Lower lobe of right lung (tissue), 2 donors: ENCODE measurements at regions not wholly inside any gene's neighbourhood (a gene's known extent, or its start where the extent isn't known, plus 50 kb on each side); places are given as distances from the start of the nearest gene placed in this dataset.

Experiments
- ATAC-seq, 2 donors: fragments of 200-7000 bp; cut with Tn5 transposase; one replicate each; pipeline ENCODE4 v1.9.1; 2020 to 2022; ENCODE audit warnings: mild to moderate bottlenecking in 2 of 2, moderate library complexity in 2 of 2
- DNase-seq: peaks from one replicate; pipeline ENCODE4 v3.0.0-alpha.2; 2020
- H3K27ac ChIP-seq: fragments of 200-600 bp; one replicate; pipeline ENCODE4 v1.8.0; 2022
- H3K27me3 ChIP-seq: fragments of 200-600 bp; one replicate; pipeline ENCODE4 v1.8.0; 2022; ENCODE audit warnings: low read depth
- H3K36me3 ChIP-seq: fragments of 200-600 bp; one replicate; pipeline ENCODE4 v1.8.0; 2022; ENCODE audit warnings: mild to moderate bottlenecking
- H3K4me1 ChIP-seq: fragments of 200-600 bp; one replicate; pipeline ENCODE4 v1.8.0; 2022
- H3K4me3 ChIP-seq: fragments of 200-600 bp; one replicate; pipeline ENCODE4 v1.8.0; 2022; ENCODE audit warnings: mild to moderate bottlenecking
- H3K9me3 ChIP-seq: fragments of 200-600 bp; one replicate; pipeline ENCODE4 v1.8.0; 2022
- CTCF ChIP-seq: fragments of 200-600 bp; IDR thresholded peaks from one replicate; pipeline ENCODE4 v1.8.0; 2022; ENCODE audit warnings: antibody characterized with exemption, mild to moderate bottlenecking
- intact Hi-C: fragments of 100-400 bp; cut with DNase I; formaldehyde crosslinking; loops from one replicate; pipeline ENCODE4 v1.11.0; 2022
- donor health status: DM: no; HTN: yes; CAD: no; lungs with severe emphysema.

GRCh38 chr3:13143381-13144004 is 70.3 kb upstream of the IQSEC1 start:
- no peaks in the 10 kb centered on the region for H3K36me3 ChIP-seq
- intact Hi-C loops: no loop called here
- ATAC-seq: no peak
- H3K27ac ChIP-seq: no peak overlapping the region
- H3K4me1 ChIP-seq: no peaks in the 10 kb centered on the region
- H3K4me3 ChIP-seq: no peak overlapping the region
- no peak for TF ChIP-seq CTCF
- H3K27me3 ChIP-seq: peaks cover 3% of the 10 kb centered on the region
- peak; percentile 11 for DNase-seq
- H3K9me3 ChIP-seq: no peaks in the 10 kb centered on the region

GRCh38 chr3:13142552-13143380 is 69.5 kb upstream of the IQSEC1 start:
- Histone ChIP-seq H3K9me3 (no peaks in the 10 kb centered on the region), H3K27me3 (peaks cover 3% of the 10 kb centered on the region), H3K27ac (no peak overlapping the region), H3K4me3 (no peak overlapping the region), H3K36me3 (no peaks in the 10 kb centered on the region), H3K4me1 (no peaks in the 10 kb centered on the region)
- TF ChIP-seq CTCF: no peak
- ATAC-seq: no peak
- peak; percentile 10 for DNase-seq
- intact Hi-C loops: no loop called here

- Histone ChIP-seq H3K36me3 (no peaks in the 10 kb centered on the region), H3K27me3 (peaks cover 3% of the 10 kb centered on the region), H3K27ac (no peak overlapping the region), H3K9me3 (no peaks in the 10 kb centered on the region), H3K4me3 (no peak overlapping the region), H3K4me1 (no peaks in the 10 kb centered on the region)
- peak; percentile 37 for DNase-seq
- intact Hi-C loops: no loop called here
- TF ChIP-seq CTCF: no peak
- ATAC-seq: peak in 1 of 2 donors; percentile 37
These were observed 68.8 kb upstream of the IQSEC1 start for GRCh38 chr3:13141991-13142412.

GRCh38 chr3:13141183-13141582 is 68.0 kb upstream of the IQSEC1 start:
- TF ChIP-seq CTCF: no peak
- Histone ChIP-seq H3K27me3 (peaks cover 3% of the 10 kb centered on the region), H3K4me3 (no peak overlapping the region), H3K4me1 (no peaks in the 10 kb centered on the region), H3K9me3 (no peaks in the 10 kb centered on the region), H3K27ac (no peak overlapping the region), H3K36me3 (no peaks in the 10 kb centered on the region)
- intact Hi-C loops: no loop called here
- DNase-seq: no peak
- ATAC-seq: no peak

GRCh38 chr3:13140596-13140995 is 67.4 kb upstream of the IQSEC1 start:
- Histone ChIP-seq H3K4me3 (no peak overlapping the region), H3K36me3 (no peaks in the 10 kb centered on the region), H3K27me3 (peaks cover 3% of the 10 kb centered on the region), H3K27ac (no peak overlapping the region), H3K9me3 (no peaks in the 10 kb centered on the region), H3K4me1 (no peaks in the 10 kb centered on the region)
- DNase-seq: peak; percentile 25
- intact Hi-C loops: no loop called here
- no peak for ATAC-seq
- TF ChIP-seq CTCF: no peak
